ENCODE measurements at regions not wholly inside any gene's neighbourhood (a gene's known extent, or its start where the extent isn't known, plus 50 kb on each side); places are given as distances from the start of the nearest gene placed in this dataset.

DNA sequence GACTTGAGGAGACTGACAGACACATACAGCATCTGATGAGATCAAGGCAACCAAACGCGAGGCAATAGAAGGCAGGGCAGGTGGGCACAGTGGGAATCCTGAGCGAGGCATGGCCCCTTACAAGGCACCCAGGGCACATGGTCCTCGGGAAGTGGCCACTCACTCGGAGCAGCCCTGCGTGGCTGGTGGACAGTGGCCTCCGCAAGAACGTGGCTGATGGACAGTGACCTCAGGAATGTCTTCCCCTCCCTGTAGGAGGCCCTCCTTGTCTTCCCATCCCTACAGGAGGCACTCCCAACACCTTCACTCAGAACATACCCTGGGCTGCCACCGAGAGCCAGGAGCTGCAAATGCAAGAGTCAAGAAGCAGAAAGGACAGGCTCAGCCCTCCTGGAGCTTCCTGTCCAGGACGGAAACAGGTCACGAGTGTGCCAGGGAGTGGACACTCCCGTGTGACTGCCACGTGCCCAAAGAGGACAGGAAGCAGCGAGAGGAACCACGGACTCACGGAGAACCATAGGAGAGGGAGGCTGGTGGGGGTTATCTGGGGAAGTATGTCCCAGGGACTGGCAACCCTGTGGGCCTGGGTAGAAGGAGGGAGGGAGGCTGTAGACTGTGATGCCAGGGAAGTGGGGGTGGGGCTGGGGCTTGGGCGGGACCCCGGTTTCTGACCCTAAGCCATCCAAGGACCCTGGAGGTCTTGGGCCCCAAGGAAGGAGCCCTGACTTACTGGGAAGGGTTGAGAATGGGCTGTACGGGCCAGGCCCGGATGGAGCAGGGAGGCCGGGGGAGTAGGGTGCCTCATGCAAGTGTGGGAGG, 321.9 kb upstream of the IRX4 start:
- no peak for DNase-seq (ENCODE audit: low spot score)

DNA sequence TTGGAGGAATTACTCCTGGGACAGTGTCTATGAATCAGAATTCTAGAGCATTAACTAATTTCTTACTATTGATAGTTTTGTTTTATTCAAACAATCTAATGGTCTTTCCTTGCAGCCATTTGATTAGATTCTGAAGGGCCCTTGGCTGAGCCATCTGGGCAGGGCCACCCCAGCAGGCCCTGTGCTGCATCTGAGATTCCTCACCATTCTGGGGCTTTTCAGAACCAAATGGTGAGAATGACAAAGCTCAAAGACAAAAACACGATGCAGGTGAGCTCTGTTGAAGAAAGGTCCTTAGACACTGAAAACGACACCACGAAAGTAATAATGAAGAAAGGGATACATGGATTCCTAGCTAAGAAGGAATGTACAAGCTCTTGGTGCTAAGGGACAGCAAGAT, 321.0 kb upstream of the IRX4 start:
- no peak for DNase-seq (ENCODE audit: low spot score)

- no peak for DNase-seq (ENCODE audit: low spot score)
Observed at GRCh38 chr5:2201832-2202231, 319.1 kb upstream of the IRX4 start.

- DNase-seq (ENCODE audit: low spot score), result no peak
Observed at GRCh38 chr5:2201421-2201820, 318.7 kb upstream of the IRX4 start.

- DNase-seq (ENCODE audit: low spot score), result no peak
Observed at GRCh38 chr5:2201011-2201410, 318.3 kb upstream of the IRX4 start.

GRCh38 chr5:2200261-2200950, 317.7 kb upstream of the IRX4 start:
- DNase-seq (ENCODE audit: low spot score), result no peak

DNA sequence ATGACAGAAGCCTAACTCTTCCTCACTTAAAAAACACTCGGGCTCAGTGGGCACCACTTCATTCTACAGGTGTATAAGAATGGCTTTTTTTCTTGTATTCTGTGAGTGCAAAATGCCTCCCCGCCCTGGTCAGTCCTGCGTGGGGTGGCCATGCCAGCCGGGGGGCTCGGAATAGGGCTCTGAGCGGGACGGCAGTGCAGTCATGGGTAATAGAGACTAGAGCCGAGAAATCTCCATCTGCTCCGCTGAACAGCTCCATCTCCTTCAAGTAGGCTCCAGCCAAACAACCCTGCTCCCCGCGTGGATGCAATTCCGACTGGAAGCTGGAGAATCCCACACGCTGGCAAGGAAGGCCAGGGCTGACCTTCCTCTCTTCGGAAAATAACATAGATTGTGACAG, 317.0 kb upstream of the IRX4 start:
- no peak for DNase-seq (ENCODE audit: low spot score)

- no peak for DNase-seq (ENCODE audit: low spot score)
Observed at GRCh38 chr5:2196989-2197619, 314.4 kb upstream of the IRX4 start.

GRCh38 chr5:2196416-2196815, 313.7 kb upstream of the IRX4 start:
- DNase-seq (ENCODE audit: low spot score), result no peak

DNA sequence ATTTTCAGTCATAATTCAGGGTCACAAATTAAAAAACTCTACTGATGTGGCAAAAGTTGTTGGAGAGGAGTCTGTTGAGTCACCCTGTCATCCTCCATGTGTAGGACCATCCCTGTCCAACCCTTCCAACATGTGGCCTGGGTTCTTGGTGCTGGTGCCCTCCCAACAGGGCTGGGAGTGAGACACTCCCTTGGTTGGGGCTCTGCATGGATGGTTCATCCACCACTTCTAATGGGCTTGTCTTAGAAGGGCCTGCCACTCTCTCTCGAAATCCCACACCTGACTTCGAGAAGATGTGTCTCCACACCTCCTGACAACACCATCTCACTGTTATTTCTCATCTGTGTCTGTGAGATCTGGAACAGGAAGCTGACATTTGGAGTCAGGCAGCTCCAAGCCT, 312.2 kb upstream of the IRX4 start:
- no peak for DNase-seq (ENCODE audit: low spot score)

- no peak for DNase-seq (ENCODE audit: low spot score)
Observed at GRCh38 chr5:2194236-2194555, 311.5 kb upstream of the IRX4 start.

- no peak for DNase-seq (ENCODE audit: low spot score)
Observed at GRCh38 chr5:2193542-2194235, 311.0 kb upstream of the IRX4 start.

DNA sequence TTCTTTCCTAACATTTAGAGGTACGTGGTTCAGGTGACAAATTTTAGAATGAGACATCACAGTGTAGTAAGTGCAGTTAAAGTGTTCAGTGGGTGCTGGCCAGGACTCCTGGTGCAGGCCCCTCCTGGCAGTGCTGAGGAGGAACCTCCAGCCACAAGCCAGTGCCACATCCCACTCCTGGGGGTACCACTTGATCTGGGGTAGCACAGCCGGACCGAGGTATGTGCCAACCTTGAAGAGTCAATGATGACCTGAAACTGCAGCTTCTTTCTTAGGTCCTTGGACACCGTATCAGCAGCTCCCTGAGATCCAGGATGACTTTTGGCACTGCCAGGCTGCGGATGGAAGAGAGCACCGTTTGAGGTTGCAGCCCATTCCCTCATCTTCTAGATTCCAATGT, 310.4 kb upstream of the IRX4 start:
- DNase-seq (ENCODE audit: low spot score), result no peak

GRCh38 chr5:2192496-2192895, 309.8 kb upstream of the IRX4 start:
- no peak for DNase-seq (ENCODE audit: low spot score)

GRCh38 chr5:2191972-2192371, 309.2 kb upstream of the IRX4 start:
- DNase-seq (ENCODE audit: low spot score), result no peak

DNA sequence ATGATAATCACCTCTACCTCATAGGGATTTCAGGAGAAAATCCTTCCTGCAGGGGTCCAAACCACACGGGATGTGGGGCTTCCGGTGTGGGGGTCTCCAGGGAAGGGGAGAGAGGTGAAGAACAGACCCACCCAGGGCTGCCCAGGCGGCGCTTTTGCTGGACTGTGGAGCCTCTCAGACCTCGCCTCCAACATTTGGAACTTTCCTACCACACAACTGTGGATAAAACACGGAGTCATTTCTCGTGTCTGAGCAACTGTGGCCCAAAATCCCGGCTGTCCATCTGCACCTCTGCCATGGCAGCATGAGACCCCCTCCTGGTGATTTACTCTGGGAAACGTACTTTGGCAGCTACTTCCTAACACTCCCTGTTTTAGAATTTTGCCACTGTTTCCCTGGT, 307.8 kb upstream of the IRX4 start:
- DNase-seq (ENCODE audit: low spot score), result no peak

DNA sequence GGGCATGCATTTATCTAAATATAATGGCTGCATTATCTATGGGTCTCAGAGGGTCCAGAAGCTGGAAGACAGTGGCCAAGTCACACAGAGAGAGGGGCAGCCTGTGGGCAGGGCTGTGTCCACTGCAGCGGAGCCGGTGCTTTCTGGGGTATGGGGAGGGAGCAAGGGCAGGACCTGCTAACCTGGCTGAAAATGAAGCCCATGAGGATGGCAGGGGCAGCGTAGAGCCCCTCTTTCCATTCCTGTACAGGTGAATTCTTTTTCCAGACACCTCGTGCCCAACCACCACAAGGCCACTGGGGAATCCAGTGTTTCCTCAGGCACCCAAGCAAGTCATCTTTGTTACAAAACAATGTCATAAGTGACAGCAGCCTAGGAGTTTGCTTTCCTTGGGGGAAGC, 305.9 kb upstream of the IRX4 start:
- DNase-seq (ENCODE audit: low spot score), result no peak

DNA sequence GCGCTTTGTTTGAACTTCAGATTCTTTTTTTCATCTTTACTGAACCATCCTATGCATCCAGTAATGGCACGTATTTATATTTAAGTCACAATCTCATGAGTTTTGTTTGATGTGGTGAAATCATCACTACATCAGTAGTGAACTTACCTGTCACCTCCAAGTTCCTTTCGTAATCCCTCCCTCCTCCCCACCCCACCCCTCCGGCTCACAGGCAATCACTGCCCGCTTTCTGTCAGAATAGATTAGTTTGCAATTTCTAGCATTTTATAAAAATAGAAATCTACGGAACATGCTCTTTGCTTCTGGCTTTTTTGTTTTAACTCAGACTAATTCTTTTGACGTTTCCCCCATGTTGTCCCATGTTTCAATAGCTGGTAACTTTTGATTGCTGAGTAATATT, 305.4 kb upstream of the IRX4 start:
- no peak for DNase-seq (ENCODE audit: low spot score)

- DNase-seq (ENCODE audit: low spot score), result no peak
Observed at GRCh38 chr5:2187687-2188086, 305.0 kb upstream of the IRX4 start.

DNA sequence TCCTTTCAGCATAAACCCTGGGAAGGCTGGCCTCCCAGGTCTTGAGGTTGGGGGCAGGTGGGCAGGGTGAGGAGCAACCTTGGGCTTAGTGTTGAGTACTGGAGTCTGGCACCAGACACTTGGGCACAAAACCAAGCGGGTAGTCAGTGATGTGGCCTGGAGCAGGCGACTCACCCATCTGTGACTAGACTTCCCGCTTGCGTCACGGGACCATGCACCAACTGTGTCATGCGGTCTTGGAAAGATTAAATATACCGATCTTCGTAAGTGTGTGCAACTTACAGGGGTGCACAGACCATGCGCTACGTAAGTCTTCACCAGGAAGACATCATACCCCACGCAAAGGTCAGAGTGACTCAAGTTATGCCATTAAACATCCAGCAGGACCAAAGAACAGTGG, 304.4 kb upstream of the IRX4 start:
- no peak for DNase-seq (ENCODE audit: low spot score)

DNA sequence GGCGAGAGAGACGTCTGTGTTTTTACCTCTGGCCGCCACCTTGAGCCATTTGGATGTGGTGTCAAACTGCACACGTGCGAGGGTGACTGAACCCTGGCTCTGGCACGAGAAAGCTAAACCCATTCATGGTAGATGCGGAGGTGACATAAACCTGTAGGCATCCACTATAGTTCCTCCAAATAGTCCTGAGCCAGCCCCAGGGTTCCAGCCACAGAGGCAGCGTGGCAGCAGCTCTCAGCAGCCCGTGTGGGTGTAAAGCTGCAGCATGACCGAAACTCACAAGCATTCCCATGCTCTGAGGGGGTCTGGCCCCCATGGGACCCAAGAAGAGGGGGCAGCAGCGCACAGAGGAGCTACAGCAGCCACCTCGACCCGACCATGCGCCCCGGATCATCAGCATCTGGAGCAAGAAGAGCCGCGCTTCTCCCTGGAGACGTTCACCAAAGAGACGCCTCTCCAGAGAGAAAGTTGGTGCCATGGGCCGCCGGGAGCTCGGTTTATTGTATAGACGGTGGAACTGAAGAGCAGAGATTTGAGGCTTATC, 303.8 kb upstream of the IRX4 start:
- no peak for DNase-seq (ENCODE audit: low spot score)

DNA sequence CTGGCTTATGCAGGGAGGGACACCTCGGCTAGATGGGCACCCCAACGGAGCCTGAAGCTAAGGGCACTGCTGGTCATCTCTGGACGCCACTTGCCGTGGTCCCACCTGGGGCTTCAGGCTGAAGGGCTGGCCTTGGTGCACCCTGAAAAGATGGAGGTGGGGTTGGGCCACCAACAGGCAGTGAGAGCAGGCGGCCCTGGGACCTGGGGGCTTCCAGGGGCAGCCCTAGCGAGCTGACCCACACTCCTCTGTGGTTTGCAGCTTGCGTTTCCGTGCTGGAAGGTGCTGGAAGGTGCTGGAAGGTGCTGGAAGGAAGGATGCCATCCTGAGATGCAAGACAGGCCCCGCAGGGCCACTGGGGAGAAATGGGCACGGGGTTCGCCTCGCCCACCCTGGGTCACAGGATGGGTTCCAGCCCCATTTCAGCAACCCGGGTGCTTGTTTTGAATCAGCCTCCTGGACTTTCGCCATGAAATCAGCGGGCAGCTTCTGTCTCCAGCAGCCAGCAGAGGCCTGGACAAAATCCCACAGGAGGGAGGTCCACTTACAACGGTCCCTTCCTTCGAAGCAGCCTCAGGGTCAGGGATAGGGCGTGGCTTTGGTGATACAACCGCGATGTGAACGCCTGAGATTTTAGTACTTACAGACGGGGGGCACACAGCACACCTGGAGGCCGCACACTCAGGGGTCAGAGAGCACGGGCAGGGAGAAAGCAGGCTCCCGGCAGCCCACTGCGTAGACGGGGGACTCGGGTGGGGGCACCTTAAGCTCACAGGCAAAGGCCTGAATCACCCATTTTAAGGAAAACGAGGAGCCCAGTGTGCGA, 303.1 kb upstream of the IRX4 start:
- no peak for DNase-seq (ENCODE audit: low spot score)
